GM23338 (cell line): ENCODE measurements at regions not wholly inside any gene's neighbourhood (a gene's known extent, or its start where the extent isn't known, plus 50 kb on each side); places are given as distances from the start of the nearest gene placed in this dataset.

Experiments
- ATAC-seq: fragments of 200-7000 bp; cut with Tn5 transposase; 3 replicates; pipeline ENCODE4 v1.9.1; 2020
- DNase-seq: peaks from one replicate; pipeline ENCODE4 v3.0.0-alpha.2; 2015; ENCODE audit warnings: low spot score
- H2AFZ ChIP-seq: fragments of 200-600 bp; sonication (generic); 2 replicates; pipeline ENCODE4 v1.8.0; 2016; ENCODE audit warnings: antibody characterized with exemption, mild to moderate bottlenecking, moderate library complexity
- H3F3A ChIP-seq: fragments of 200-600 bp; sonication (generic); replicated peaks from 2 replicates; pipeline ENCODE4 v1.8.0; 2017; ENCODE audit warnings: antibody characterized with exemption, mixed run types, low read depth
- H3K27ac ChIP-seq: fragments of 200-600 bp; sonication (generic); 2 replicates; pipeline ENCODE4 v1.6.1; 2016; ENCODE audit warnings: low read depth
- H3K27me3 ChIP-seq: fragments of 200-600 bp; sonication (generic); 2 replicates; pipeline ENCODE4 v1.8.0; 2016; ENCODE audit warnings: mild to moderate bottlenecking, mixed run types, moderate library complexity; ENCODE audit not compliant: insufficient read depth
- H3K36me3 ChIP-seq: fragments of 200-600 bp; sonication (generic); 2 replicates; pipeline ENCODE4 v1.8.0; 2016; ENCODE audit warnings: mild to moderate bottlenecking; ENCODE audit not compliant: insufficient read depth
- H3K4me1 ChIP-seq: fragments of 200-600 bp; sonication (generic); 2 replicates; pipeline ENCODE4 v1.8.0; 2016; ENCODE audit warnings: mild to moderate bottlenecking, moderate library complexity; ENCODE audit not compliant: insufficient read depth
- H3K4me2 ChIP-seq: fragments of 200-600 bp; sonication (generic); 2 replicates; pipeline ENCODE4 v1.7.1; 2017; ENCODE audit warnings: mixed run types
- H3K4me3 ChIP-seq: fragments of 200-600 bp; sonication (generic); 2 replicates; pipeline ENCODE4 v1.6.1; 2016; ENCODE audit warnings: mixed run types
- H3K79me2 ChIP-seq: fragments of 200-600 bp; sonication (generic); replicated peaks from 2 replicates; pipeline ENCODE4 v1.8.0; 2017; ENCODE audit warnings: mild to moderate bottlenecking; ENCODE audit not compliant: insufficient read depth
- H3K9me2 ChIP-seq: fragments of 200-600 bp; sonication (generic); 2 replicates; pipeline ENCODE4 v1.8.0; 2017; ENCODE audit not compliant: insufficient read depth
- H4K20me1 ChIP-seq: fragments of 200-600 bp; sonication (generic); replicated peaks from 2 replicates; pipeline ENCODE4 v1.8.0; 2017; ENCODE audit warnings: mild to moderate bottlenecking; ENCODE audit not compliant: insufficient read depth
- H3K27ac Mint-ChIP-seq: 2 replicates; pipeline ENCODE4 v1.8.0; 2020; ENCODE audit warnings: inconsistent platforms, mild to moderate bottlenecking, moderate library complexity, mixed read lengths
- H3K27me3 Mint-ChIP-seq: 3 replicates; pipeline ENCODE4 v1.8.0; 2022; ENCODE audit warnings: low read depth, mild to moderate bottlenecking, moderate library complexity, mixed read lengths, inconsistent platforms; ENCODE audit not compliant: insufficient read depth, poor library complexity
- H3K36me3 Mint-ChIP-seq: 3 replicates; pipeline ENCODE4 v1.8.0; 2021; ENCODE audit warnings: low read depth, mild to moderate bottlenecking, inconsistent platforms, moderate library complexity, mixed read lengths
- H3K4me1 Mint-ChIP-seq: 3 replicates; pipeline ENCODE4 v1.8.0; 2020; ENCODE audit warnings: mild to moderate bottlenecking, inconsistent platforms, mixed read lengths
- H3K4me3 Mint-ChIP-seq: 3 replicates; pipeline ENCODE4 v1.8.0; 2021; ENCODE audit warnings: moderate library complexity, mild to moderate bottlenecking, inconsistent platforms, mixed read lengths
- H3K9me3 Mint-ChIP-seq: 3 replicates; pipeline ENCODE4 v1.8.0; 2020; ENCODE audit warnings: moderate library complexity, mild to moderate bottlenecking, inconsistent platforms, mixed read lengths
- CREB1 ChIP-seq: fragments of 250-450 bp; sonication (Bioruptor Pico); IDR thresholded peaks from 2 replicates; pipeline ENCODE4 v1.5.0; 2020; ENCODE audit warnings: low read depth, mild to moderate bottlenecking, moderate library complexity
- EZH2 ChIP-seq: fragments of 200-600 bp; sonication (generic); IDR thresholded peaks from one replicate; pipeline ENCODE4 v1.8.0; 2017; ENCODE audit warnings: antibody characterized with exemption, mild to moderate bottlenecking, low read depth; ENCODE audit not compliant: unreplicated experiment
- EZH2phosphoT487 ChIP-seq: fragments of 200-600 bp; sonication (generic); IDR thresholded peaks from one replicate; pipeline ENCODE4 v1.8.1; 2018; ENCODE audit warnings: antibody characterized with exemption; ENCODE audit not compliant: unreplicated experiment
- JUNB ChIP-seq: IDR thresholded peaks from one replicate; pipeline ENCODE4 v1.6.1; 2016; ENCODE audit warnings: antibody characterized with exemption; ENCODE audit not compliant: unreplicated experiment
- NANOG ChIP-seq: IDR thresholded peaks from 2 replicates; pipeline ENCODE4 v1.6.1; 2016; ENCODE audit warnings: antibody characterized with exemption, borderline replicate concordance
- POLR2AphosphoS5 ChIP-seq: IDR thresholded peaks from 2 replicates; pipeline ENCODE4 v1.6.1; 2016; ENCODE audit warnings: antibody characterized with exemption, low read depth
- STAT1 ChIP-seq: IDR thresholded peaks from one replicate; pipeline ENCODE4 v1.6.1; 2016; ENCODE audit warnings: antibody characterized with exemption; ENCODE audit not compliant: unreplicated experiment
- ZNF114 ChIP-seq: fragments of 250-450 bp; sonication (Bioruptor Pico); IDR thresholded peaks from 2 replicates; pipeline ENCODE4 v1.5.0; 2020; ENCODE audit warnings: mild to moderate bottlenecking, moderate library complexity
- ZNF331 ChIP-seq: fragments of 250-450 bp; sonication (Bioruptor Pico); IDR thresholded peaks from 2 replicates; pipeline ENCODE4 v1.5.0; 2020; ENCODE audit warnings: low read depth, mild to moderate bottlenecking, moderate library complexity
- TF ChIP-seq, protein P1 (sequence below), 2 experiments: fragments of 200-600 bp in 1 of 2; sonication (generic) in 1 of 2; conservative IDR thresholded peaks; 2 replicates each; pipeline versions ENCODE4 v1.5.1 to v1.6.1; 2016 to 2017; ENCODE audit warnings: antibody characterized with exemption in 2 of 2, low read depth in 2 of 2, mild to moderate bottlenecking in 2 of 2, moderate library complexity in 1 of 2
- TF ChIP-seq, protein P2 (sequence below): IDR thresholded peaks from 2 replicates; pipeline ENCODE4 v1.6.1; 2016; ENCODE audit warnings: antibody characterized with exemption
- TF ChIP-seq, protein P3 (sequence below): fragments of 250-450 bp; sonication (Bioruptor Pico); IDR thresholded peaks from 2 replicates; pipeline ENCODE4 v1.5.0; 2020; ENCODE audit warnings: mild to moderate bottlenecking, moderate library complexity
- TF ChIP-seq, protein P4 (sequence below): IDR thresholded peaks from one replicate; pipeline ENCODE4 v1.6.1; 2018; ENCODE audit warnings: antibody characterized with exemption; ENCODE audit not compliant: unreplicated experiment

- TF ChIP-seq, protein P1, sequence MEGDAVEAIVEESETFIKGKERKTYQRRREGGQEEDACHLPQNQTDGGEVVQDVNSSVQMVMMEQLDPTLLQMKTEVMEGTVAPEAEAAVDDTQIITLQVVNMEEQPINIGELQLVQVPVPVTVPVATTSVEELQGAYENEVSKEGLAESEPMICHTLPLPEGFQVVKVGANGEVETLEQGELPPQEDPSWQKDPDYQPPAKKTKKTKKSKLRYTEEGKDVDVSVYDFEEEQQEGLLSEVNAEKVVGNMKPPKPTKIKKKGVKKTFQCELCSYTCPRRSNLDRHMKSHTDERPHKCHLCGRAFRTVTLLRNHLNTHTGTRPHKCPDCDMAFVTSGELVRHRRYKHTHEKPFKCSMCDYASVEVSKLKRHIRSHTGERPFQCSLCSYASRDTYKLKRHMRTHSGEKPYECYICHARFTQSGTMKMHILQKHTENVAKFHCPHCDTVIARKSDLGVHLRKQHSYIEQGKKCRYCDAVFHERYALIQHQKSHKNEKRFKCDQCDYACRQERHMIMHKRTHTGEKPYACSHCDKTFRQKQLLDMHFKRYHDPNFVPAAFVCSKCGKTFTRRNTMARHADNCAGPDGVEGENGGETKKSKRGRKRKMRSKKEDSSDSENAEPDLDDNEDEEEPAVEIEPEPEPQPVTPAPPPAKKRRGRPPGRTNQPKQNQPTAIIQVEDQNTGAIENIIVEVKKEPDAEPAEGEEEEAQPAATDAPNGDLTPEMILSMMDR (conservative IDR thresholded peaks at IDR 0.05; ENCODE audit: low read depth in 2 of 2) = no peak
- TF ChIP-seq ZNF331 (CRISPR knock-in tag) (no peak), POLR2AphosphoS5 (no peak), NANOG (no peak), JUNB (no peak), ZNF114 (CRISPR knock-in tag) (no peak), CREB1 (no peak), EZH2phosphoT487 (no peak), EZH2 (no peak), STAT1 (no peak)
- TF ChIP-seq, protein P2, sequence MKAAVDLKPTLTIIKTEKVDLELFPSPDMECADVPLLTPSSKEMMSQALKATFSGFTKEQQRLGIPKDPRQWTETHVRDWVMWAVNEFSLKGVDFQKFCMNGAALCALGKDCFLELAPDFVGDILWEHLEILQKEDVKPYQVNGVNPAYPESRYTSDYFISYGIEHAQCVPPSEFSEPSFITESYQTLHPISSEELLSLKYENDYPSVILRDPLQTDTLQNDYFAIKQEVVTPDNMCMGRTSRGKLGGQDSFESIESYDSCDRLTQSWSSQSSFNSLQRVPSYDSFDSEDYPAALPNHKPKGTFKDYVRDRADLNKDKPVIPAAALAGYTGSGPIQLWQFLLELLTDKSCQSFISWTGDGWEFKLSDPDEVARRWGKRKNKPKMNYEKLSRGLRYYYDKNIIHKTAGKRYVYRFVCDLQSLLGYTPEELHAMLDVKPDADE = no peak
These were observed 266.5 kb upstream of the ITGA1 start (continued) for GRCh38 chr5:52521236-52521635.

- H2AFZ ChIP-seq = peak overlapping the region; percentile 92
- Mint-ChIP-seq H3K36me3 (no peaks in the 10 kb centered on the region), H3K27me3 (no peaks in the 10 kb centered on the region), H3K4me3 (no peak overlapping the region), H3K9me3 (no peaks in the 10 kb centered on the region), H3K4me1 (no peaks in the 10 kb centered on the region), H3K27ac (no peak overlapping the region)
- H3K36me3 ChIP-seq = no peaks in the 10 kb centered on the region
- no peak for ATAC-seq
- H3K4me3 ChIP-seq = no peak overlapping the region
- H3F3A ChIP-seq = no peaks in the 10 kb centered on the region
- TF ChIP-seq EZH2 (no peak), NANOG (no peak), JUNB (no peak), ZNF331 (CRISPR knock-in tag) (no peak), CREB1 (no peak), ZNF114 (CRISPR knock-in tag) (no peak), EZH2phosphoT487 (no peak), STAT1 (no peak)
- TF ChIP-seq, protein P3, sequence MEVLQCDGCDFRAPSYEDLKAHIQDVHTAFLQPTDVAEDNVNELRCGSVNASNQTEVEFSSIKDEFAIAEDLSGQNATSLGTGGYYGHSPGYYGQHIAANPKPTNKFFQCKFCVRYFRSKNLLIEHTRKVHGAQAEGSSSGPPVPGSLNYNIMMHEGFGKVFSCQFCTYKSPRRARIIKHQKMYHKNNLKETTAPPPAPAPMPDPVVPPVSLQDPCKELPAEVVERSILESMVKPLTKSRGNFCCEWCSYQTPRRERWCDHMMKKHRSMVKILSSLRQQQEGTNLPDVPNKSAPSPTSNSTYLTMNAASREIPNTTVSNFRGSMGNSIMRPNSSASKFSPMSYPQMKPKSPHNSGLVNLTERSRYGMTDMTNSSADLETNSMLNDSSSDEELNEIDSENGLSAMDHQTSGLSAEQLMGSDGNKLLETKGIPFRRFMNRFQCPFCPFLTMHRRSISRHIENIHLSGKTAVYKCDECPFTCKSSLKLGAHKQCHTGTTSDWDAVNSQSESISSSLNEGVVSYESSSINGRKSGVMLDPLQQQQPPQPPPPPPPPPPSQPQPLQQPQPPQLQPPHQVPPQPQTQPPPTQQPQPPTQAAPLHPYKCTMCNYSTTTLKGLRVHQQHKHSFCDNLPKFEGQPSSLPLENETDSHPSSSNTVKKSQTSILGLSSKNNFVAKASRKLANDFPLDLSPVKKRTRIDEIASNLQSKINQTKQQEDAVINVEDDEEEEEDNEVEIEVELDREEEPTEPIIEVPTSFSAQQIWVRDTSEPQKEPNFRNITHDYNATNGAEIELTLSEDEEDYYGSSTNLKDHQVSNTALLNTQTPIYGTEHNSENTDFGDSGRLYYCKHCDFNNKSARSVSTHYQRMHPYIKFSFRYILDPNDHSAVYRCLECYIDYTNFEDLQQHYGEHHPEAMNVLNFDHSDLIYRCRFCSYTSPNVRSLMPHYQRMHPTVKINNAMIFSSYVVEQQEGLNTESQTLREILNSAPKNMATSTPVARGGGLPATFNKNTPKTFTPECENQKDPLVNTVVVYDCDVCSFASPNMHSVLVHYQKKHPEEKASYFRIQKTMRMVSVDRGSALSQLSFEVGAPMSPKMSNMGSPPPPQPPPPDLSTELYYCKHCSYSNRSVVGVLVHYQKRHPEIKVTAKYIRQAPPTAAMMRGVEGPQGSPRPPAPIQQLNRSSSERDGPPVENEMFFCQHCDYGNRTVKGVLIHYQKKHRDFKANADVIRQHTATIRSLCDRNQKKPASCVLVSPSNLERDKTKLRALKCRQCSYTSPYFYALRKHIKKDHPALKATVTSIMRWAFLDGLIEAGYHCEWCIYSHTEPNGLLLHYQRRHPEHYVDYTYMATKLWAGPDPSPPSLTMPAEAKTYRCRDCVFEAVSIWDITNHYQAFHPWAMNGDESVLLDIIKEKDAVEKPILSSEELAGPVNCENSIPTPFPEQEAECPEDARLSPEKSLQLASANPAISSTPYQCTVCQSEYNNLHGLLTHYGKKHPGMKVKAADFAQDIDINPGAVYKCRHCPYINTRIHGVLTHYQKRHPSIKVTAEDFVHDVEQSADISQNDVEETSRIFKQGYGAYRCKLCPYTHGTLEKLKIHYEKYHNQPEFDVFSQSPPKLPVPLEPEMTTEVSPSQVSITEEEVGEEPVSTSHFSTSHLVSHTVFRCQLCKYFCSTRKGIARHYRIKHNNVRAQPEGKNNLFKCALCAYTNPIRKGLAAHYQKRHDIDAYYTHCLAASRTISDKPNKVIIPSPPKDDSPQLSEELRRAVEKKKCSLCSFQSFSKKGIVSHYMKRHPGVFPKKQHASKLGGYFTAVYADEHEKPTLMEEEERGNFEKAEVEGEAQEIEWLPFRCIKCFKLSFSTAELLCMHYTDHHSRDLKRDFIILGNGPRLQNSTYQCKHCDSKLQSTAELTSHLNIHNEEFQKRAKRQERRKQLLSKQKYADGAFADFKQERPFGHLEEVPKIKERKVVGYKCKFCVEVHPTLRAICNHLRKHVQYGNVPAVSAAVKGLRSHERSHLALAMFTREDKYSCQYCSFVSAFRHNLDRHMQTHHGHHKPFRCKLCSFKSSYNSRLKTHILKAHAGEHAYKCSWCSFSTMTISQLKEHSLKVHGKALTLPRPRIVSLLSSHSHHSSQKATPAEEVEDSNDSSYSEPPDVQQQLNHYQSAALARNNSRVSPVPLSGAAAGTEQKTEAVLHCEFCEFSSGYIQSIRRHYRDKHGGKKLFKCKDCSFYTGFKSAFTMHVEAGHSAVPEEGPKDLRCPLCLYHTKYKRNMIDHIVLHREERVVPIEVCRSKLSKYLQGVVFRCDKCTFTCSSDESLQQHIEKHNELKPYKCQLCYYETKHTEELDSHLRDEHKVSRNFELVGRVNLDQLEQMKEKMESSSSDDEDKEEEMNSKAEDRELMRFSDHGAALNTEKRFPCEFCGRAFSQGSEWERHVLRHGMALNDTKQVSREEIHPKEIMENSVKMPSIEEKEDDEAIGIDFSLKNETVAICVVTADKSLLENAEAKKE (CRISPR knock-in tag) = no peak
- TF ChIP-seq, protein P4, sequence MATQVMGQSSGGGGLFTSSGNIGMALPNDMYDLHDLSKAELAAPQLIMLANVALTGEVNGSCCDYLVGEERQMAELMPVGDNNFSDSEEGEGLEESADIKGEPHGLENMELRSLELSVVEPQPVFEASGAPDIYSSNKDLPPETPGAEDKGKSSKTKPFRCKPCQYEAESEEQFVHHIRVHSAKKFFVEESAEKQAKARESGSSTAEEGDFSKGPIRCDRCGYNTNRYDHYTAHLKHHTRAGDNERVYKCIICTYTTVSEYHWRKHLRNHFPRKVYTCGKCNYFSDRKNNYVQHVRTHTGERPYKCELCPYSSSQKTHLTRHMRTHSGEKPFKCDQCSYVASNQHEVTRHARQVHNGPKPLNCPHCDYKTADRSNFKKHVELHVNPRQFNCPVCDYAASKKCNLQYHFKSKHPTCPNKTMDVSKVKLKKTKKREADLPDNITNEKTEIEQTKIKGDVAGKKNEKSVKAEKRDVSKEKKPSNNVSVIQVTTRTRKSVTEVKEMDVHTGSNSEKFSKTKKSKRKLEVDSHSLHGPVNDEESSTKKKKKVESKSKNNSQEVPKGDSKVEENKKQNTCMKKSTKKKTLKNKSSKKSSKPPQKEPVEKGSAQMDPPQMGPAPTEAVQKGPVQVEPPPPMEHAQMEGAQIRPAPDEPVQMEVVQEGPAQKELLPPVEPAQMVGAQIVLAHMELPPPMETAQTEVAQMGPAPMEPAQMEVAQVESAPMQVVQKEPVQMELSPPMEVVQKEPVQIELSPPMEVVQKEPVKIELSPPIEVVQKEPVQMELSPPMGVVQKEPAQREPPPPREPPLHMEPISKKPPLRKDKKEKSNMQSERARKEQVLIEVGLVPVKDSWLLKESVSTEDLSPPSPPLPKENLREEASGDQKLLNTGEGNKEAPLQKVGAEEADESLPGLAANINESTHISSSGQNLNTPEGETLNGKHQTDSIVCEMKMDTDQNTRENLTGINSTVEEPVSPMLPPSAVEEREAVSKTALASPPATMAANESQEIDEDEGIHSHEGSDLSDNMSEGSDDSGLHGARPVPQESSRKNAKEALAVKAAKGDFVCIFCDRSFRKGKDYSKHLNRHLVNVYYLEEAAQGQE = no peak
- H3K9me2 ChIP-seq = 0 out of 2 replicates have a peak, but pooled peaks cover under 1% of the 10 kb centered on the region
- DNase-seq = no peak
- H3K27ac ChIP-seq = no peak overlapping the region
- no peaks in the 10 kb centered on the region for H3K27me3 ChIP-seq
- no peaks in the 10 kb centered on the region for H3K4me1 ChIP-seq
- H3K4me2 ChIP-seq = no peak overlapping the region
- no peaks in the 10 kb centered on the region for H4K20me1 ChIP-seq
- H3K79me2 ChIP-seq = no peaks in the 10 kb centered on the region
These were observed 264.0 kb upstream of the ITGA1 start for GRCh38 chr5:52523701-52524100.
